HEK293 (cell line): ENCODE measurements at regions not wholly inside any gene's neighbourhood (a gene's known extent, or its start where the extent isn't known, plus 50 kb on each side); places are given as distances from the start of the nearest gene placed in this dataset.

Source experiments
- ATF2 ChIP-seq: fragments of 450-650 bp; formaldehyde crosslinking; IDR thresholded peaks from 2 replicates; pipeline ENCODE4 v1.5.1; 2016; ENCODE audit warnings: missing biosample characterization, missing genetic modification characterization, low read depth
- PATZ1 ChIP-seq: fragments of 450-650 bp; formaldehyde crosslinking; IDR thresholded peaks from 2 replicates; pipeline ENCODE4 v1.5.1; 2016; ENCODE audit warnings: missing biosample characterization, missing genetic modification characterization
- SCRT1 ChIP-seq: fragments of 450-650 bp; formaldehyde crosslinking; IDR thresholded peaks from 2 replicates; pipeline ENCODE4 v1.5.1; 2016; ENCODE audit warnings: missing biosample characterization, missing genetic modification characterization, borderline replicate concordance
- YY1 ChIP-seq: fragments of 450-650 bp; formaldehyde crosslinking; IDR thresholded peaks from 2 replicates; pipeline ENCODE4 v1.5.1; 2018; ENCODE audit warnings: missing biosample characterization, missing genetic modification characterization
- YY2 ChIP-seq: fragments of 450-650 bp; formaldehyde crosslinking; IDR thresholded peaks from 2 replicates; pipeline ENCODE4 v1.5.1; 2016; ENCODE audit warnings: missing biosample characterization, missing genetic modification characterization
- ZBTB17 ChIP-seq: fragments of 450-650 bp; formaldehyde crosslinking; IDR thresholded peaks from 2 replicates; pipeline ENCODE4 v1.5.1; 2016; ENCODE audit warnings: missing biosample characterization, missing genetic modification characterization
- ZNF274 ChIP-seq, 2 experiments: fragments of 200-500 bp in 1 of 2; fragments of 450-650 bp in 1 of 2; sonication (Bioruptor generic) in 1 of 2; formaldehyde crosslinking in 1 of 2; IDR thresholded peaks; 2 replicates each; pipeline versions ENCODE4 v1.5.1 to v1.6.1; 2014 to 2016; ENCODE audit warnings: borderline replicate concordance in 1 of 2, inconsistent platforms in 1 of 2, low read length in 1 of 2, missing biosample characterization in 1 of 2, missing genetic modification characterization in 1 of 2
- ZNF324 ChIP-seq: fragments of 450-650 bp; formaldehyde crosslinking; IDR thresholded peaks from 2 replicates; pipeline ENCODE4 v1.5.1; 2016; ENCODE audit warnings: missing biosample characterization, missing genetic modification characterization
- ZNF510 ChIP-seq: fragments of 450-650 bp; formaldehyde crosslinking; IDR thresholded peaks from 2 replicates; pipeline ENCODE4 v1.5.1; 2018; ENCODE audit warnings: mild to moderate bottlenecking, missing genetic modification characterization, missing biosample characterization; ENCODE audit not compliant: insufficient replicate concordance
- ZNF518A ChIP-seq: fragments of 450-650 bp; formaldehyde crosslinking; conservative IDR thresholded peaks from 2 replicates; pipeline ENCODE4 v1.5.1; 2016; ENCODE audit warnings: low read depth, missing biosample characterization, missing genetic modification characterization
- ZNF580 ChIP-seq: fragments of 450-650 bp; formaldehyde crosslinking; IDR thresholded peaks from 2 replicates; pipeline ENCODE4 v1.5.1; 2016; ENCODE audit warnings: missing biosample characterization, missing genetic modification characterization
- ZNF626 ChIP-seq: fragments of 450-650 bp; sonication (Bioruptor Pico); formaldehyde crosslinking; IDR thresholded peaks from 2 replicates; pipeline ENCODE4 v1.5.1; 2018; ENCODE audit warnings: missing biosample characterization, missing genetic modification characterization, inconsistent platforms
- ZNF776 ChIP-seq: fragments of 450-650 bp; formaldehyde crosslinking; IDR thresholded peaks from 2 replicates; pipeline ENCODE4 v1.5.0; 2017; ENCODE audit warnings: missing biosample characterization, missing genetic modification characterization, borderline replicate concordance
- TF ChIP-seq, protein P1 (sequence below): fragments of 450-650 bp; formaldehyde crosslinking; IDR thresholded peaks from 2 replicates; pipeline ENCODE4 v1.5.1; 2016; ENCODE audit warnings: missing biosample characterization, missing genetic modification characterization

DNA sequence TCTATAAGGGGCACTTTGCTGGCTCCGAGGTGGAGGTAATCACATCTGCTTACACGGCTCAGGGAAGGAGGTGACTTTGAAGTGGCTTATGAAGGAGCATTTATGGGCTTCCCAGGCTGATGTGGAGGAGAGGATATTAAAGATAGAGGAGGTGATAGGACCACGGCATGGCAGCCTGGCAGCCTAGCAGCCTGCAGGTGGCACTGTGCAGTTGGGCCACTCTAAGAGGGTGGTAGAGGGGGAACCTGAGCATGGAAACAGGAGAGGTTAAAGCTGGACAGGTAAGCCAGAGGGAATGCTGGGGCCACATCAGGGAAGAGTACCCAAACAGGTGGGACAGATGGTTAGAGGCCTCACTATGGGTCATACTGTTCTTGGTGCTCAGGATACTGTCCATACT, 375.0 kb downstream of the WDR72 start:
- TF ChIP-seq ATF2 (tag by site-specific recombination): no peak
- TF ChIP-seq, protein P1, sequence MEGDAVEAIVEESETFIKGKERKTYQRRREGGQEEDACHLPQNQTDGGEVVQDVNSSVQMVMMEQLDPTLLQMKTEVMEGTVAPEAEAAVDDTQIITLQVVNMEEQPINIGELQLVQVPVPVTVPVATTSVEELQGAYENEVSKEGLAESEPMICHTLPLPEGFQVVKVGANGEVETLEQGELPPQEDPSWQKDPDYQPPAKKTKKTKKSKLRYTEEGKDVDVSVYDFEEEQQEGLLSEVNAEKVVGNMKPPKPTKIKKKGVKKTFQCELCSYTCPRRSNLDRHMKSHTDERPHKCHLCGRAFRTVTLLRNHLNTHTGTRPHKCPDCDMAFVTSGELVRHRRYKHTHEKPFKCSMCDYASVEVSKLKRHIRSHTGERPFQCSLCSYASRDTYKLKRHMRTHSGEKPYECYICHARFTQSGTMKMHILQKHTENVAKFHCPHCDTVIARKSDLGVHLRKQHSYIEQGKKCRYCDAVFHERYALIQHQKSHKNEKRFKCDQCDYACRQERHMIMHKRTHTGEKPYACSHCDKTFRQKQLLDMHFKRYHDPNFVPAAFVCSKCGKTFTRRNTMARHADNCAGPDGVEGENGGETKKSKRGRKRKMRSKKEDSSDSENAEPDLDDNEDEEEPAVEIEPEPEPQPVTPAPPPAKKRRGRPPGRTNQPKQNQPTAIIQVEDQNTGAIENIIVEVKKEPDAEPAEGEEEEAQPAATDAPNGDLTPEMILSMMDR (tag by site-specific recombination): no peak
- TF ChIP-seq SCRT1: no peak
- no peak for TF ChIP-seq ZNF776 (tag by site-specific recombination)
- TF ChIP-seq PATZ1 (tag by site-specific recombination): no peak
- TF ChIP-seq YY1: no peak
- TF ChIP-seq ZNF274 (IDR thresholded peaks at IDR 0.05; ENCODE audit: low read length): no peak
- TF ChIP-seq ZNF274 (tag by site-specific recombination; IDR thresholded peaks at IDR 0.05; ENCODE audit: borderline replicate concordance): no peak
- no peak for TF ChIP-seq ZNF626
- no peak for TF ChIP-seq ZBTB17 (tag by site-specific recombination)
- no peak for TF ChIP-seq ZNF518A
- TF ChIP-seq ZNF324: no peak
- TF ChIP-seq ZNF510: no peak
- no peak for TF ChIP-seq YY2 (tag by site-specific recombination)
- no peak for TF ChIP-seq ZNF580
